Right atrium auricular region (tissue), 2 donors: ENCODE measurements at regions not wholly inside any gene's neighbourhood (a gene's known extent, or its start where the extent isn't known, plus 50 kb on each side); places are given as distances from the start of the nearest gene placed in this dataset.

Source experiments
- DNase-seq: peaks from one replicate; pipeline ENCODE4 v3.0.0-alpha.2; 2019; ENCODE audit warnings: low spot score
- H3K27ac ChIP-seq, 2 donors: fragments of 200-600 bp; sonication (generic); 1 replicate in 1 of 2; 2 replicates in 1 of 2; pipeline ENCODE4 v1.5.1; 2016 to 2019
- H3K27me3 ChIP-seq, 2 donors: fragments of 200-600 bp; sonication (generic); one replicate each; pipeline versions ENCODE4 v1.5.1 to v1.6.0; 2017 to 2019
- H3K36me3 ChIP-seq: fragments of 200-600 bp; sonication (generic); one replicate; pipeline ENCODE4 v1.5.1; 2016
- H3K4me1 ChIP-seq, 2 donors: fragments of 200-600 bp; sonication (generic); one replicate each; pipeline versions ENCODE4 v1.5.1 to v1.6.0; 2017 to 2019
- H3K4me3 ChIP-seq, 2 donors: fragments of 200-600 bp; sonication (generic); 1 replicate in 1 of 2; 2 replicates in 1 of 2; pipeline ENCODE4 v1.5.1; 2017 to 2019; ENCODE audit warnings: mild to moderate bottlenecking in 1 of 2, moderate library complexity in 1 of 2
- H3K9me3 ChIP-seq, 2 donors: fragments of 200-600 bp; sonication (generic); one replicate each; pipeline ENCODE4 v1.5.1; 2019
- TF ChIP-seq, protein P1 (sequence below), 2 donors: fragments of 200-600 bp; sonication (generic); IDR thresholded peaks; one replicate each; pipeline ENCODE4 v1.5.1; 2019; ENCODE audit warnings: antibody characterized with exemption in 2 of 2

DNA sequence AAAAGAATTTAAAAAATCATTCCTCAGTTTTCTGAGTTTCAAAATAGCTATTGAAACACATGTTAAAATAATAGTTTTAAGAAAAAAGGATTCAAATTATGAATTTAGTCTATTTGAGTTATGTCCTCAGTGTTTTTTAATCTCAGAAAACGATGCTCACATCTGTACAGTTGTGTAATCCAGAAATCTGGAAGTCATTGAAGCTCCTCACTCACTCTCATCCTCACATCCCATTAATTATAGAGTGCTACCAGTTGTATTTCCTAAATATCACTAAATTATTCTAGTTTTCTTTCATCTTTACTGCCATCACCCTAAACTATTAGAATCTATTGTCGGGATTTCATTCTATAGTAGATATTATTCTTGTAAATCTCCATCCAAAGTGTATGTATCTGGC, 234.7 kb upstream of the RIMS1 start:
- Histone ChIP-seq H3K27me3 (no peaks in the 10 kb centered on the region), H3K9me3 (peaks cover 0 to 8% of the 10 kb centered on the region in 2 donors), H3K36me3 (no peaks in the 10 kb centered on the region), H3K4me3 (no peak overlapping the region), H3K4me1 (no peaks in the 10 kb centered on the region), H3K27ac (no peak overlapping the region)
- no peak for DNase-seq
- TF ChIP-seq, protein P1, sequence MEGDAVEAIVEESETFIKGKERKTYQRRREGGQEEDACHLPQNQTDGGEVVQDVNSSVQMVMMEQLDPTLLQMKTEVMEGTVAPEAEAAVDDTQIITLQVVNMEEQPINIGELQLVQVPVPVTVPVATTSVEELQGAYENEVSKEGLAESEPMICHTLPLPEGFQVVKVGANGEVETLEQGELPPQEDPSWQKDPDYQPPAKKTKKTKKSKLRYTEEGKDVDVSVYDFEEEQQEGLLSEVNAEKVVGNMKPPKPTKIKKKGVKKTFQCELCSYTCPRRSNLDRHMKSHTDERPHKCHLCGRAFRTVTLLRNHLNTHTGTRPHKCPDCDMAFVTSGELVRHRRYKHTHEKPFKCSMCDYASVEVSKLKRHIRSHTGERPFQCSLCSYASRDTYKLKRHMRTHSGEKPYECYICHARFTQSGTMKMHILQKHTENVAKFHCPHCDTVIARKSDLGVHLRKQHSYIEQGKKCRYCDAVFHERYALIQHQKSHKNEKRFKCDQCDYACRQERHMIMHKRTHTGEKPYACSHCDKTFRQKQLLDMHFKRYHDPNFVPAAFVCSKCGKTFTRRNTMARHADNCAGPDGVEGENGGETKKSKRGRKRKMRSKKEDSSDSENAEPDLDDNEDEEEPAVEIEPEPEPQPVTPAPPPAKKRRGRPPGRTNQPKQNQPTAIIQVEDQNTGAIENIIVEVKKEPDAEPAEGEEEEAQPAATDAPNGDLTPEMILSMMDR (IDR thresholded peaks at IDR 0.05): no peak

DNA sequence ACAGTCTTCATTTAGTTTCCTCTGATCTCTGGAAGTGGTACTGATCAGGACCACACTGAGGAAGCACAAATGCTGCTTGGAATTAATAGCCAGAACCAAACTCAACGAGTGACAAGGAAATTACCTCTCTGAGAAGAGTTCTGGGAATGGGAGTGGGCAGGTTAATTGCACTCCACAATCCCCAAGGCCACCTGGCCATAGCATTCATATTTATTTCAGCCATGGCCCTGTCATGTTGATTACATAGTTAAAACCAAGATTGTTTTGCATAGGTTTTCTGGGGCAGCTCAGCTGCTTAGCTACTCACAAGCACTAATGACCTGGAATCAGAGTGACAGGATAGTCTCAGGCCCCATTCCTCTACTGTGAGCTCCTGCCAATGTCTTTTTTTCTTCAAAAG, 230.2 kb upstream of the RIMS1 start:
- H3K27ac ChIP-seq: no peak overlapping the region
- no peaks in the 10 kb centered on the region for H3K27me3 ChIP-seq
- H3K36me3 ChIP-seq: no peaks in the 10 kb centered on the region
- no peaks in the 10 kb centered on the region for H3K4me1 ChIP-seq
- H3K4me3 ChIP-seq: no peak overlapping the region
- TF ChIP-seq, protein P1 (IDR thresholded peaks at IDR 0.05): no peak
- no peaks in the 10 kb centered on the region for H3K9me3 ChIP-seq
- DNase-seq: no peak

DNA sequence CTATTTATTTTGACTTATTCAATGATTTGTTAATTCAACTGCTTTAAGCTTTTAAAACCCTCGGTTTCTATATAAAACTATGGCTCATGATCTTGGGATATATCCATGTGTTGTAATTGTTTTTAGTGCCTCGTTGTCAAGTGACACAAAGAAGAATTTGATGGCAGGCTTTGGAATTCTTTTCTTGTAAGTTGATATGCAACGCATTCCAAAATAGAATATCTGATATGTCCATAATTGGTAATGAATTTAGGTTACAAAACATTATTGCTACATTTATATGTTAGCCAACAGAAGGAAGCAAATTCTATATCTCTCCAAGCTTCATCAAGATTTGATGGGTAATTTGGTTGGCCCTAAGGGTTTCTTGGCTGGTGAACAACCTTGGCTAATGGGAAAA, 220.4 kb upstream of the RIMS1 start:
- Histone ChIP-seq H3K4me1 (no peaks in the 10 kb centered on the region), H3K9me3 (no peaks in the 10 kb centered on the region), H3K27me3 (no peaks in the 10 kb centered on the region), H3K36me3 (no peaks in the 10 kb centered on the region), H3K4me3 (no peak overlapping the region), H3K27ac (no peak overlapping the region)
- TF ChIP-seq, protein P1 (IDR thresholded peaks at IDR 0.05): no peak
- no peak for DNase-seq

DNA sequence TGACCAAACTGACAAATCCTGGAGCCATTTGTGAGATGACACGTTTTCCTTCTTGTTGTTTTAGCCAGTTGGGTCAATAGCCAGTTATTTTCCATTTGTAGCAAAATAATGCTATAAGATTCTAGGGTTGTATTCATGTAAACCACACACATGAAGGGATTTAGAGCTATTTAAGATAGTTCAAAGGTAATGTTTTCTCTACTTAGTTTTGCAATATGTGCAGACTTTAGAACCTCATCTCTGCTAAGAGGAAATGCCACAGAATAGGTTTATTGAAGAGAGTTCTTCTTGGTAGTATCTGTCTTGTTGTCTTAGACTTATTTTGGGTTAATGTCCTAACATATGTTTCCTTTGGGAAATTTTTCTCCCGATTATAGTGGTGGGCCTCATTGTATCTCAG, 213.5 kb upstream of the RIMS1 start:
- TF ChIP-seq, protein P1 (IDR thresholded peaks at IDR 0.05): no peak
- H3K27ac ChIP-seq: no peak overlapping the region
- H3K36me3 ChIP-seq: no peaks in the 10 kb centered on the region
- no peaks in the 10 kb centered on the region for H3K4me1 ChIP-seq
- DNase-seq: no peak
- no peaks in the 10 kb centered on the region for H3K9me3 ChIP-seq
- no peak overlapping the region for H3K4me3 ChIP-seq
- no peaks in the 10 kb centered on the region for H3K27me3 ChIP-seq

DNA sequence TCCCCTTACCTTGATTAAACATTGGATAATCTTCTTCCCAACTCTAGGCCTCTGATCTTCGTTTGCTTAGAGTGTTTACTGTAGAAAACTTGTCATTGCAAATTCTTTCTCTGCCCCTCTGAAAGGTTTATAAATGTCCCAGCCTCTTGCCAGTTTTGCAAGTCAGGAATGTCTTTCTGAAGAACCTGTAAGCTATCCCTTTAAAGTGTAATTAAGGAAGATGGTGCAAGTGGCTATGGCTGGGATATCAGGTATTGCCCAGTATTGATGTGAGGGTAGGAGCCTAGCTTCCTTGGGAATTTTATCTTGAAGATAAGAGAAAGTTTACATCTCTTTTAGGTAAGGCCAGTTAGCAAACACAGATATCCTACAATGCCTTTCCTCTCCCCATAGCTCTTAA, 211.0 kb upstream of the RIMS1 start:
- no peak for DNase-seq
- Histone ChIP-seq H3K36me3 (no peaks in the 10 kb centered on the region), H3K27ac (no peak overlapping the region), H3K4me1 (no peaks in the 10 kb centered on the region), H3K27me3 (no peaks in the 10 kb centered on the region), H3K4me3 (no peak overlapping the region), H3K9me3 (no peaks in the 10 kb centered on the region)
- TF ChIP-seq, protein P1 (IDR thresholded peaks at IDR 0.05): no peak

DNA sequence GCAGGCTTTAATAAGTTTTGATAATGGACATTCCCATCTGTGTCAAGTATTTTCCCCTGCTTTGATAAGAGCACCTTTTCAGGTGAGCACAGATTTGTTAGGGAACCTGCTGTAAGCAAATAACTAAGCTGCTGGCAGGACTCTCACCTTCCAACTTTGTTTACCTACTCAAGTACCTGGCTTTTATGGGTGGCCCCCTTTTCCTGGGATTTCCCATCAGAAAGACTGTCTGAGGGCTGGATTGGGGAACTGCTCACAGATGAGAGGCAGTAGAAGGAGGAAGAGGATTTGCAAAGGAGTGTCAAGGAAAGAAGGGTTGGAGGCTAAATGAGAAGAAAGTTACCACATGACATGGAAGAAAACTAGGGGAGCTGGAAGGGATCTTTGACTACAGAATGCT, 210.1 kb upstream of the RIMS1 start:
- no peaks in the 10 kb centered on the region for H3K9me3 ChIP-seq
- no peaks in the 10 kb centered on the region for H3K4me1 ChIP-seq
- TF ChIP-seq, protein P1 (IDR thresholded peaks at IDR 0.05): no peak
- H3K36me3 ChIP-seq: no peaks in the 10 kb centered on the region
- no peak for DNase-seq
- no peak overlapping the region for H3K4me3 ChIP-seq
- H3K27ac ChIP-seq: no peak overlapping the region
- H3K27me3 ChIP-seq: no peaks in the 10 kb centered on the region
